ENCODE measurements at regions not wholly inside any gene's neighbourhood (a gene's known extent, or its start where the extent isn't known, plus 50 kb on each side); places are given as distances from the start of the nearest gene placed in this dataset.
"Not testable (repeated sequence)": the region's sequence is repeated elsewhere in the genome, so short reads cannot be mapped to it uniquely, and the experiment has no call there.

DNA sequence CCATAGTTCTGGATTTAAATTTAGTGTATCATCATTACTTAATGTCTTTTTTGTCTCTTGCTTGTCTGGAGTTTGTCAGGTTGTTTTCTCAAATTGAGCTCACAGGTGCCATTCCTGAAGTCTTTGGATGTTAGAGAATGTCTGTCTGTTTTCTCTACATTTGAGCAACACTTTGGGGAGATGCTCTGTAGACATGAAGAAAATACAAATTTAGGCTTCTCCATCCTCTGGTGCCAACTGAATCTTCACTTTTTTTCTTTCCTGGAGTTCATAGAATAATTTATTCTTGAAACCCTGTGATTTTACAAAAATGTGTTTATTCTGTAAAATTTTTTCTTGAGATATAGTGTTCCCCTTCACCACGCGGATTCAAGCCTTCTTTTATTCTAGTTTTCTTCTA is 256.4 kb upstream of the HDAC4 start:
- DNase-seq (ENCODE audit: low read depth), result no peak

DNA sequence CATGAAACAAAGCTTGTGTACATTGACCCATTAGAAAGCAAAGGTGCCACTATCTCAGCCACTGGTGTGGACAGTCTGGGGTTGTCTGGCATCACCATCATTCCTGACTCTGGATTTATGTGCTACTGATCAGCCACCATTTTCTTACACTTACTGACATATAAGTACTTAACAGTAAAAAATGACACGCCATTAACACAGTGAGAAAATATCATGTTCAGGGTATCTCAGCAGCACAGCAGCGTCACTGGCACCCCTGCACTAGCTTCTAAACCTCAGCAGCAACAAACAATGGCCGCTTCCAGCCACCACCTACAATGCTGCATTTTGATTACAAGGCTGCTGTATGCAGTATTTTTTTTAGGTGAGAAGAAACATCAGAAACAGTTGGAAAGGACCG is 253.4 kb upstream of the HDAC4 start:
- DNase-seq (ENCODE audit: low read depth), result no peak

DNA sequence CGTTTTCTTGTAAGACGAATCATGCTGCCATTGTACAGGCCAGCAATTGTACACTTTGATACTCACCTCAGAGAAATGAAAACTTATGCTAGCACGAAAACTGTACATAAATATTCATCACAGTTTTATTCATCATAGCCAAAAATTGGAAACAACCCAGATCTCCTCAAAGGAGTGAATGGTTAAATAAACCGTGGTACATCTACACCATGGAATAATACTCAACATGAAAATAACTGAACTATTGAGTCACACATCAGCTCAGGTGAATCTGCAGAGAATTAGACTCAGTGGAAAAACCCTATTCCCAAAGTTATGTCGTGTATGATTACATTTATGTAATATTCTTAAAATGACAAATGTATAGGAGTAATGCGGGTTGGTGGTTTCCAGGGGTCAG is 251.0 kb upstream of the HDAC4 start:
- DNase-seq (ENCODE audit: low read depth), result no peak

DNA sequence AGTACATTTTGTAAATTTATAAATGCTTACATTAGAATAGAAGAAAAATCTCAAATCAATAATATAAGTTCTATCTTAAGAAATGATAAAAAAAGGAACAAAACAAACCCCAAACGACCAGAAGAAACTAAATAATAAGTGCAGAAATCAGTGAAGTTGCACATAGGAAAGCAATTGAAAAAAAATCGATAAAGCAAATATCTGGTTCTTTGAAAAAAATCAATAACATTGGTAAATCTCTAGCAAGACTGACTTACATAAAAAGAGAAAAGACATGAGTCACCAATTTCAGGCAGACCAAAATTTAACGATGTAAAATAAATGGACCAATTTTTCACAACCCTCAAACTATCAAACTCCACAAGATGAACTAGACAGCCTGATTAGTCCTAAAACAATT is 249.9 kb upstream of the HDAC4 start:
- no peak for DNase-seq (ENCODE audit: low read depth)

DNA sequence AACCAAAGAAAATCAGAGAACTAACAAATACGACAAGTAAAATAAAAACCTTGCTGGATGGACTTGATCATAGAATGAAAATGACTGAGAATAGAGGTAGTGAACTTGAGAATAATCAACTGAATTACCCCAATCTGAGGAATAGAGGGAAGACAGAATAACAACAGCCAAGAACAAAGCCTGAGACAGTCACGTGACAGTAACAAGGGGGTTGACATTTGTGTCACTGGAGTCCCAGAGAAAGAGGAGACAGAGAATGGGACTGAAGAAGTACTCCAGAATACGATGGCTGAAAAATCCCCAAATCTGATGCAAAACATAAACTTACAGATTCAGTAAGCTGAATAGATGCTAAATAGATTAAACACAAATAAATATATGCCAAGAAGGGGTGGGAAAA is 248.5 kb upstream of the HDAC4 start:
- no peak for DNase-seq (ENCODE audit: low read depth)

DNA sequence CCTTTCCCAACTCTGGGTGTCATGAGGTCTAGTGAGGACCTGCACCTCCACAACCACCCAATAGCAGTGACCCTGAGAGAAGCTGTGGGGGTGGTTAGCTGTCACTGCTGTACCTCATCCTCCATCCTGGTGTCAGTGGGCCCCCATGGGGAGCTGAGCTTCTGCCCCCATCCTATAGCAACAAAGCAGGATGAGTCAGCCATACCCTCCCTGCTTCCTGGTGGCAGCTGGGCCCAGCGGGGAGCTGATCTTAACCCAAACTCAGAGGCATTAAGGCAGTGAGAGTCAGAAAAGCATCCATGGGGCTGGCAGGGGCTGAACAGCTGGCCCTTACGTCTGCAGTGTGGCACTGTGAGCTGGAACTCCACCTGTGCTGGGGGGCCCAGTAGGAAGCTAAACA is 247.8 kb upstream of the HDAC4 start:
- no peak for DNase-seq (ENCODE audit: low read depth)

DNA sequence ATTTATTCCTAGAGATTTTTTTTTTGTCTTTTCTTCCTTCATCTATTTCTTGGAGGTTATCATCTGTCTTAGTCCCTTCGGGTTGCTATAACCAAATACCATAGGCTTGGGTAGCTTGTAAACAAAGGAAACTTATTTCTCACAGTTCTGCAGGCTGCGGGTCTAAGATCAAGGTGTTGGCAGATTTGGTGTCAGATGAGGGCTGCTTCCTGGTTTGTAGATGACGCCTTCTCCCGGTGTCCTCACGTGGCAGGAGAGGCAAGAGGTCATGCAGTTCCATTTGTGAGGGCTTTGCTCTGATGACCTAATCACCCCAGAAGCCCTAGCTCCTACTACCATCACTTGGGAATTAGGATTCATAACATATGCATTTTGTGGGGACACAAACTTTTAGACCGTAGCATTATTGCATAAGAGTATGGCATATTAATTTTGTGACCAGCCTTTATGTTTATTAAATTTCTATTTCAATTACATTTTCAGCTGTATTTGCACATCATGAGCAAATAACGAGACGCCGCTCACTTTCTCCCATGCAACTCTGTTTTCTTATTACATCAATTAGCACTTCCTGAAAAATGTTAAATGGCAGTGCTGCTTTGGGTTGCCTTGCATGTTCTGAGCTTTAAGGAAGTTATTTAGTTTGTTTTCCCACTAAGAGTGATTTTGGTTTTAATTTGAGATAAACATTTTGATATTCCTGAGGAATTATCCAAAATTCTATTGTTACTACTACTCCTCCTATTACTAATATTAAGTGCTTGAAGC is 246.4 kb upstream of the HDAC4 start:
- no peak for DNase-seq (ENCODE audit: low read depth)

DNA sequence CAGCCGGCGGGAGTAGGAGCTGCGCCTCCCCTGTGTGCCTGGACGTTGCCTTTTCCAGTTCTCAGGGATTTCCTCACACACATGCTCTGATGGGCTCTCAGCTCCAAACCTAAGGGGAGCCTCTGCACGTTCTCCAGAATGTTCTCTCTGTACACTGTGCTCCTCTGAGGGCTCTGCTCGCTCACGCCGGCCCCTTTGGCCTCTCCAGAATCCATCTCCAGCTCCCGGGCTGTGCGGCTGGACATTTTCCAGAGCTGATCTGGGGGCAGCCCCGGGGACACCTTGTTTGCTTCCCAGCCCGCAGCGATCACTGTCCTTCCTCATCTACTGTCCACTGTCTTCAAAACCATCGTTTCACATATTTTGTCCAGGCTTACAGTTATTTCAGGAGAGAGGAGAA is 245.4 kb upstream of the HDAC4 start:
- no peak for DNase-seq (ENCODE audit: low read depth)

DNA sequence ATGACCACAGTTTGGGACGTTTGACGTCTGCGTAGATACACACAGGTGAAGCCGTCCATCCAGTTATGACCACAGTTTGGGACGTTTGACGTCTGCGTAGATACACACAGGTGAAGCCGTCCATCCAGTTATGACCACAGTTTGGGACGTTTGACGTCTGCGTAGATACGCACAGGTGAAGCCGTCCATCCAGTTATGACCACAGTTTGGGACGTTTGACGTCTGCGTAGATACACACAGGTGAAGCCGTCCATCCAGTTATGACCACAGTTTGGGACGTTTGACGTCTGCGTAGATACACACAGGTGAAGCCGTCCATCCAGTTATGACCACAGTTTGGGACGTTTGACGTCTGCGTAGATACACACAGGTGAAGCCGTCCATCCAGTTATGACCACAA is 243.8 kb upstream of the HDAC4 start:
- DNase-seq (ENCODE audit: low read depth), result not testable (repeated sequence)

DNA sequence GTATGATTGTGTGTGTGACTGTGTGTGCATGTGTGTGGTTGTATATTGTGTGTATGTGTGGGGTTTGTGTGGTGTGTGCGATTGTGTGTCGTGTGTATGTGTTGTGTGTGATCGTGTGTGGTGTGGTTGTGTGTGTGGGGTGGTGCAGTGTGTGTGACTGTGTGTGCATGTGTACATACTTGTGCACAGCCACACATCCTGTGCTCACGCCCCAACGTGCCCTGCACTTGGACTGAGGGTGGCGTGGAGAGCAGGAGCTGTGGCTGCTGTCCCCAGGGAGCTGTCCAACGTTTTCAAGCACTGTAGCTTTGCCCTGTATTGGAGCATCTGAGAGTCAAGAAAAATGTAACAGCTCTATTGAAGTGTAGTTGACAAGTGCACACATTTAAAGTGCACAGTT is 243.2 kb upstream of the HDAC4 start:
- no peak for DNase-seq (ENCODE audit: low read depth)

DNA sequence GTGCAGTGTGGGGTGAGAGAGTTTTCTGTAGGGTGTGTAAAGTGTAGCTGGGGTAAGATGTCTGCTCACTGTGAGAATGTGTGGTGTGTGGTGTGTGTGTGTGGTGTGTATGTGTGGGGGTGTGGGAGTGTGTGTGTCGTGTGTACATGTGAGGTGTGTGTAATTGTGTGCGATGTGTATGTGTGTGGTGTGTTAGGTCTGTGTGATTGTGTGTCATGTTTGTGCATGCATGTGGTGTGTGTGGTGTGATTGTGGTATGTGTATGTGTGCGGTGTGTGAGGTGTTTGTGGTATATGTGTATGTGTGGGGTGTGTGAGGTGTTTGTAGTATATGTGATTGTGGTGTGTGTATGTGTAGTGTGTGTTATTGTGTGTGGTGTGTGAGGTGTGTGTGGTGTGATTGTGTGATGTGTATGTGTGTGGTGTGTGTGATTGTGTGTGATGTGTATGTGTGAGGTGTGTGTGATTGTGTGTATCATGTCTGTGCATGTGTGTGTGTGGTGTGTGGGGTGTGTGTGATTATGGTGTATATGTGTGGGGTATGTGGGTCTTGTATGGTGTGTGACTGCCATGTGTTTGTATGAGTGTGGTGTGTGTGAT is 241.7 kb upstream of the HDAC4 start:
- DNase-seq (ENCODE audit: low read depth), result no peak

DNA sequence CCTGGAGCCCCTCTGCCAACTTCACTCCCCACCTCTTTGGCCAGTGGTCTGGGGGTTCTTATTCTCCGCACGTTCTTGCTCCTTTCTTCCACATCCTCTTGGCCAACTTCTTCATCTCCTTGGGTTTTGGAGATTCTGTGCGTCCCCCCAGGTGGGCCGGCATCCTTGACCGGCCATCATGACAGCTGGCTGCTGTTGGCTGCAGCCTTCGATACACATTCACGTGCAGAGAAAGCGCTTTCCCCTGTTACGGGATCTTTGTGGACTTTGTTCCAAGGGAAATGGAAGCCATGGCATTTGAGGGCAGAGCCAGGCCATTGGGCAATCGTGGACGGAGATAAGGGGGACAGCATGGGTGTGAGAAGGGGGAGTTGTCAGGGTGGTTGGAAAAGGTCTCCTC is 241.1 kb upstream of the HDAC4 start:
- not testable (repeated sequence) for DNase-seq (ENCODE audit: low read depth)

DNA sequence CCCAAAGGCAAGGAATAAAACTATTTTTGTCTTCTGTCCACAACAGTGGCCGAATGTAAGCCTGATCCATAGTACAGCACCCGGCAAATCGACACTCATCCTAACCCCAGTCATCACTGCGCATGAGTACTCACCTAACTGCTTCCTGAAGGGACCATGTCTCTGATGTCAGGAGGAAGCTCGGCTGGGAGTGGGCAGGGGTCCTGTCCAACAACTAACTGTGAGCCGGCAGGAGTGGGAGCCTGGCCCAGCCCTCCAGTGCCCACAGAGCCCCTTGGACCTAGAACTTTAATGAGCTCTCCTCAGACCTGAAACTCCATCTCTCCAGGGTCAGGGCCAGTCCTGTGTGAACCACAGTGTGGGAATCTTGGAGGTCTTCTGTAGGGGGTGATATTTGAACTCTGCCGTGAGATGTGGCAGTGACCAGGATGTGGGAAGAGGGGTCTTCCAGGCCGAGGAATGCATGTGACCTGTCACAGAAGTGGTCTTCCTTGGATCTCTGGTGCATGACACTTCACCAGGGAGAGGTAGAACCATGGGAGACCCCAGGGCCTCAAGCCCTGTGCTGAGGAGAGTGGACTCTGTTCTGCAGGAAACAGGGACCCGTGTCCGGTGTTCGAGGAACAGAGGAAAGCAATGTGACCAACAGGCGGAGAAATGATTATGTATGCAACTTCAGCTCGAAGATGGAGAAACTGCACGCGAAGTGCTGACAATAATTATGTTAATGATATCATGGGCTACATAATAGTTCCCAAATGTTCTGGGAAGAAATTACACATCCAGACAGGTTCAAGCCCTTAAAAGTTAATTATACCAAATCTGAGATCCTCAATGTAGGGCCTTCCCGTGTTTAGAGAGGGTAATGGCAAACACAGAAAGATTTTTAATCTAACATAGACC is 240.1 kb upstream of the HDAC4 start:
- DNase-seq (ENCODE audit: low read depth), result no peak

DNA sequence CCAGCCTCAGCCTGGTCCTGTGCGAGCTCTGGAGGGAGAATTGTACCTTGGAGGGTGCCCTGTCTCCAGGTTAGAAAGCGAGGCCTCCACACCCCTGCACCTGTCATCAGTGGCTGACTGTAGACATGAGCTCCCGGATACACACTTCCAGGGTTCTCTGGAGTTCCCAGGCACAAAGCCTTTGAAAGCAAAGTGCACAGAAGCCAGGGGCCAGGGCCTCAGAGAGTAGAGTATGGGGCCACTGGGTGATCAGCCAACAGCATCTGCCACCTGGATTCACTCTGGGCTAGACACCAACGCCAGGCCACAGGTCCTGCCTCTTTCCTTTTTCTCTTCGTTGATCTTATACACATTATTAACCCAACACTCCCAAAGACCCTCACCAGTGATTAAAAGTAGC is 239.4 kb upstream of the HDAC4 start:
- no peak for DNase-seq (ENCODE audit: low read depth)

DNA sequence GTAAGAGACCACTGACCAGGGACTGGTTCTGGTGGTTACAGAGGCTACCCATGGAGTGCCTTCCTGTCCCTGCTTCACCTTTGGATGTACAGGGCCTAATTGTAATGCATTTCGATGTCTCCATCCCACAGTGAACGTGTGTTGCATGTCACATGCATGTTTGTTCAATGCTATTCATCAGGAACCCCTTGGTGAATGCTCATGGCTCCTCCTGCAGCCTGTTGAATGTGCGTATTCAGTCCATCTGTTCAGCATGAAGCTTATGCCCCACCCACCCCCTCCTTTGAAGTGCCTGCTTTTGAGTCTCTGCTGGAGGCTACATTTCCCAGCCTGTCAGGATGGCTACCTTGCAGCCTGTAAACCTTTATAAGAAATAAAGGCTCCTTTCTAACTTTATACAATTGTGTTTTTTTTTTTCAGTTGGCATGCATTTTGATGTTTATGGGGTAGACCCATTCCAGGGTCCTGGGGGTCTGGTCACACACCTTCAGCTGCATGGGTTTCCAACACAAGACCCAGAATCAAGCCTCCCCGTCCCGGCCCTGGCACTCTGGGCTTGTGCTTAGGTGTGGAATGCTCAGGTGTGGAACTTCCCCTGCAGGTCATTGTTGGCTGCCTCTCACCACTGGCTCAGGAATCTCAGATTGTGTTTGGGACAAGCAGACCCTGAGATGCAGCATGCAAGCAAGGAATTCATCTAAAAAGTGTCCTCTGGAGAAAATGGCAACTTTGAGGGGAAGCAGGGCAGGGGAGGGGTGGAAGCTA is 238.8 kb upstream of the HDAC4 start:
- DNase-seq (ENCODE audit: low read depth), result no peak

DNA sequence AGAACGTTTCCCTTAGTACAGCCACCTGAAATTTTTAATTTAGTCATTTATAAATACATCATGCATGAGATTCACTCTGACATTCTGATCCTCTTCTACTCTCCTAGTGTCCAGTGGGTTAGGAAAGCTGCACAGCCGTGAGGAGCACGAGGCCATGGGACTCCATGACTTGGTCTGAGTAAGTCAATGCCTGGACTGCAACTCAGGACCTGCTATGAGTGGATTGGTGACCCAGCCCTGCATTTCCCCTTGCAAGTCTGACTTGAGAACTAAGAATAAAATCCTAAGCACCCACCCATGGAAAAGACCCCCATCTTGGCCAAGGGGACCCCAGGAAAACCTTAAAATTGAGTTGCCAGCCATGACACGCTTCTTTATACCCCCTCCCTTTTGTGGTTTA is 237.6 kb upstream of the HDAC4 start:
- DNase-seq (ENCODE audit: low read depth), result no peak

DNA sequence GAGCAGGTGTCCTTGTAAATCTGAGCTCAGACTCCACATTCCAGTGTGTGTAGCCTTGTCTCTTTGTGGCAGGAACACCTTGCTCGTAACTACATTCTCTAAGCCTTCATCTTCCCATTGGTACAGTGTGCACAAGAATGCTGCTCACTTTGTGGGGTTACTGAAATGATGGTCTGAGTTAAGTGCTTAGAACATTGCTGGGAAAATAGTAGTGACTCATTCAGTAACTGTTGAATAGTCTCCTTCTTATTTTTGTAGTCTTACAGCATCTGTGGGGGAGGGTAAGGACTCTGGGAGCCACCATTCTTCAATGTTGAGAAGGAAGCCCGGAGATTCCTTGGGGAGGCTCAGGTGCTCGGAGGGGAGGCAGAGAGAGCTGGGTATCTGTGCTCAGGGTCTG is 236.0 kb upstream of the HDAC4 start:
- no peak for DNase-seq (ENCODE audit: low read depth)

DNA sequence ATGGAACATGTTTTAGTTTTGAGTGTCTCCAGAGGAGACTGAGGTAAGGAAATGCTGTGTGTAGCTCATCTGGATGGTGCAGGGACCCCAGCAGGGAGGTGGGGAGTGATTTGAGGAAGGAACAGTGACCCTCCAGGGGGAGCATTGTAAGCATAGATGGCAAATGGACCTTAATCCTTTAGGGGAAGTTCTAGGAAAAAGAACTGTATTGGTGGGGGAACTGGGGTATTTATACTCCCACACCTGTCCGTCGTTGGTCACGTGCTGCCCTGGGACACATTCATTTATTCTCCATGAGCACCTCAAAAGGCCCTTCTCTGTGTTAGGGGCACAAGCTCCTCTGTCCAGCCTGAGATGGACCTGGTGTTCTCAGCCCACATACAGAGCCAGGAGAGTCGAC is 233.9 kb upstream of the HDAC4 start:
- no peak for DNase-seq (ENCODE audit: low read depth)

DNA sequence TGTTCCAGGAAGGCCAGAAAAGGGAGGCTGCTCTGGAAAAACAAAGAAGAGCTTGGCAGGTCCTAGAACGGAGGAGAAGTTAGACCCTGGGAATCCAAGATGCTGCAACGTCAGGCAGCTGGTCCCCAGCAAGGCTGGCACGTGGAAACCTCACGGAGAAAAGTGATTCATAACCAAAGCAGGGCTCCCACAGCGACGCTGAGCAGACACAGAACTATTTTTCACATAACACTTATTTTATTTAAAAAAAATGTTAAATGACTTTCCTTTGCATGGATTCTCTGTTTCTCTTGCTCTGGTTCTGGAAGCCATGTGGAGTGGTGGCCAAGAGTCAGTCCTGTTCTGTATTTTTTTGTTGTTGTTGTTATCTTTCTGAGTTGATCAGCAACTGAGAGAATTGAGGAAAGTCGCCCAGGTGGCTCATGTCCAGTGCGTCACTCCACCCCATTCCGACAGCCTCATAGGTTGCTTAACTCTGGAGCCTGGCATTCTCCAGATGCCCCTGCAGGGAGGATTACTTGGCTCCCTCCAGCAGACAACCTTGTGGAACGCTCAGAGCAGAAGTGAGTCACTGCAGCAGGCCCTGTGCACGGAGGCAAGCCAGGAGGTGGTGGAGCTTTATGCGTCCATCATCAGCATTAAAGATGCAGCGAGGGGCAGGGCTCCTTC is 229.9 kb upstream of the HDAC4 start:
- DNase-seq (ENCODE audit: low read depth), result no peak

DNA sequence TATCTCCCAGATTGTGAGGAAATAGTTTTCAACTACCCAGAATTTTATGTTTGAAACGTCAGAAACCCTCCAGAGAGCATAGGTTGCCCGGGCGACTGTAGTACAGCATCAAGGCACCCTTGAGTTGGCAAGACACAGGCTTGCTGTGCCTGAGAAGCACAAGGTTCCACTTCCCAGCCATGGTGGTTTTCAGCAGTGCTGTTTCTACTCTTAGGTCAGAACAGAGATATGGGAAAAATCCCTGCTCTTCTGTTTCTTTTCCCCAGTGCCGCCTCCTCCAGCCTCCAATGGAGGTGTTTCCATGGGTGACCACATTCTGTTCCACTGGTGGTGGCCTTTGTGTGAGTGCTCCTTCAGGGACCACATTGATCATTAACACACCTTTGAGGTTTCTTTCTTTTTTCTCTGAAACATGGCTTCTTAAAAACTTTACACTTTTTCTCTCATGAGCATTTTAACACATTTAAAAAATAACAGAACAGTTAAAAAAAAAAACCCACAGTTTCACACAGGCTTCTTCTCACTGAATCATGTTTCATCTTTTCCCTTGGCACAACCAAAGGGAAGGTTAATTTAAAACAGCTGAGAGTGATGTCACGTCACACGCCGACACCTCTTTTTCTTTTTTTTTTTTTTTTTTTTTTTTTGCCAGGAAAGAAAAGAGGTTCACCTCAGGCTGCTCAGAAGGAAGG is 229.3 kb upstream of the HDAC4 start:
- no peak for DNase-seq (ENCODE audit: low read depth)

DNA sequence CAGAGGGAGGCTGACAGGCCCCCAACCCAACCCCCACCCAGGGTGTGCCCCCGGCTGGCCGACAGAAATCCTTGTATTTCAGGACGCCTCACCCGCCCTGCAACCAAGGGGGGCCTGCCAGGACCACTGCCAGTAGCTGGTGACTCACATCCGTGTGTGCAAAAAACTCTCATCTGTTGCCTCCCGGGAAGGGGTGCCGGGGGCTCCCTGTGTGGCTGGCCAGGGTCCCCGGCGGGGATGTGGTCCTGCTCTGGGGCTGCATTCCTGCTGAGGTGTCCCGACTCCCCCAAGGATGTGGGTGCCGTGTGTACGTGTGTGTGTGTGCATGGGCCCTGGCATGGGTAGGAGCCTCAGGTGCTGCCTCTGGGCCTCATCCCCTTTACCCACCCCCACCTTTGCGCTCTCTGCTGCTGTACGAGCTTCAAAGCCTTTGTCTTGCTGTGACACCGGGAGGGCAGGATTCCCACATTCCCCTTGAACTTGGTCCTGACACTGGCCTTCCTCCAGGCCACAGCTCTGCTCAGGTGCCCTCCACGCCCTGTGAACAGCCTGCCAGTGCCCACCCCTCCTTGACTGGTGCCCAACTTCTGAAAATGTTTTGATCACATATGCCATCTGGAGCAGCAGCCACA is 226.3 kb upstream of the HDAC4 start:
- no peak for DNase-seq (ENCODE audit: low read depth)
